ENCODE measurements at regions not wholly inside any gene's neighbourhood (a gene's known extent, or its start where the extent isn't known, plus 50 kb on each side); places are given as distances from the start of the nearest gene placed in this dataset.

GRCh38 chr1:48047116-48047515 lies 49.9 kb upstream of the TRABD2B start:
- POLR2A ChIA-PET: no interaction called here
- CTCF ChIA-PET: no interaction called here
- no peak for TF ChIP-seq ARNT (IDR thresholded peaks at IDR 0.05)
- no peak for TF ChIP-seq HDGF (IDR thresholded peaks at IDR 0.05; ENCODE audit: borderline replicate concordance)
- TF ChIP-seq LEF1 (IDR thresholded peaks at IDR 0.05; ENCODE audit: borderline replicate concordance): no peak
- no peak for TF ChIP-seq TARDBP (IDR thresholded peaks at IDR 0.05)
- TF ChIP-seq FOXM1 (IDR thresholded peaks at IDR 0.05; ENCODE audit: borderline replicate concordance): no peak
- TF ChIP-seq L3MBTL2 (conservative IDR thresholded peaks at IDR 0.05): no peak
- TF ChIP-seq ELF4 (IDR thresholded peaks at IDR 0.05): no peak
- no peak for TF ChIP-seq PKNOX1 (IDR thresholded peaks at IDR 0.05)
- no peak for DNase-seq (ENCODE audit: extremely low spot score)
